ENCODE measurements at regions not wholly inside any gene's neighbourhood (a gene's known extent, or its start where the extent isn't known, plus 50 kb on each side); places are given as distances from the start of the nearest gene placed in this dataset.

DNA sequence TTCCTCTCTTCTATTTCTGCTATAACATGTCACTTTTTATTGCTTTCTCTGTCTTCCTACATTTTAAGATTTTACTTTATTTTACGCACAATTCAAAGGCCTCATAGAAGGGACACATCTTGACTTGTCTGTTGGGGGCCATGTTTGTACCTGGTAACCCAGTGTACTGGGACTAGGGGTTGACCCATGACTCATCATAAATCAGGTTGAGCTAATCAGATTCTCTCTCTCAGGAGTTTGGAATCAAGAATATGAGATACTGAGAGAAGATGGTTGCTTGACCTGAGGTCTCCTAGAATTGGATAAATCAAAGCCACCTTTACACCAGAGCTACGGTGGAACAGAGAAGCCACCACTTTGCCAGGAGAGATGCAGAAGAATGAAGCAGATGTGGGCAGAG lies 153.0 kb downstream of the UXS1 start:
- no peak for DNase-seq

DNA sequence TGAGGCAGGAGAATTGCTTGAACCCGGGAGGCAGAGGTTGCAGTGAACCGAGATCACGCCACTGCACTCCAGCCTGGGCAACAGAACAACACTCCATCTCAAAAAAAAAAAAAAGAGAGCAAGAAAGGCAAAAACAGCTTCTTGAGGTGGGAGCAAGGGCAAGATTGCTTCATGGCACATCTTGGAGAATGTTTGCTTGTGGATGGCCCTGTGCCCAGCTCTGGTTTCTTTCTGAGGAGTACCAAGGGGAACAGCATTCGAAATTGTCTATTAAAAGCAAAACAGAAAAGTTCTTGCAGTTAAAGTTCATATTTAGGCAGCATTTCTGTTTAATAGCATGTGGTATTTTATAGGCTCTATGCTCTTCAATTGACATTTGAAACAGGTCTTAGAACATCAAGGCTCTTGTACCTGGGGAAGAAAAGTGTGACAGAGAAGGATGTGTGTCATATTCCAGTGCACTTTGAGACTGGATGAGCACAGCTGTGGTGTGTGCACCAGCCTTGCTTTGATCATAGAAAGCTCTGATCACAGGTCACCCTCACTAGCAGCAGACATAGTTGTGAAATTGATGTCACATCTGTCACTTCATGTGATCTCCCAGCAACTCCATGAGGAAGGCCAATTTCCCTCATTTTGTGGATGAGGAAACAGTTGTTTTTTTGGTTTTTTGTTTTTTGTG lies 154.3 kb downstream of the UXS1 start:
- DNase-seq = no peak

DNA sequence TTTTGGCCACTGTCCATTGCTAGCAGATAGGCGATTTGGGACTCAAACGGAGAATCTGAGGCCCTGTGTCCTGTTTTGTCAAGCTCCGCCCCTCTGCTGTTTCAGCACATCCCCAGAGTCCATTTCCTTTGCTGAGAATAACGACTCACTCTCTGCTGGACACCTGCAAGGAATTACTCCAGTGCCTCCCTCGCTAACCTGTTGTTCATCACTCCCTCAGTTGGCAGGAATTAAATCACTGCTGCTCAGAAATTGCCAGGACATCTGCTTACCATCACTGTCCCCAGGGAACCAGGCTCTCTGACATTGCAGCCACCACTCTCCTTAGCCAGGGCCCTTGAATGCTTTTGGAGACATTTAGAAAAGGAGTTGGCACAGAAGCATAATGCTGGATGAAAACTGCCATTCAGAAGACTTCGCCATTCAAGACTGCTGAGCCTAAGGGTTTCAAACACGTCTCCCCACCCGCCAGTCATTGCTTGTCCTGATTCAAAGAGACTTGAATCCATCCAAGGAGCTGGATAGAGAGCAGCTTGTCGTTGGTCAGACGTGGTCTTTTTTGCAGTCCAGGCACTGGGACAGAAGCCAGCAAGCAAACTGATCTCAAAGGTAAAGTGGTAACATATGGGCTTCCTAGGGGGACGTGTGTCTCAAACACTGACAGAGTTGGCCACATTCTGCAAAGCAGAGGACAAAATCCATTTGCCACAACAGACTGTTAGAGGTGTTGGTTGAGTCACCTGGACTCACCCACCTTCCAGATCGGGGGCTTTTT lies 155.3 kb downstream of the UXS1 start:
- no peak for DNase-seq

DNA sequence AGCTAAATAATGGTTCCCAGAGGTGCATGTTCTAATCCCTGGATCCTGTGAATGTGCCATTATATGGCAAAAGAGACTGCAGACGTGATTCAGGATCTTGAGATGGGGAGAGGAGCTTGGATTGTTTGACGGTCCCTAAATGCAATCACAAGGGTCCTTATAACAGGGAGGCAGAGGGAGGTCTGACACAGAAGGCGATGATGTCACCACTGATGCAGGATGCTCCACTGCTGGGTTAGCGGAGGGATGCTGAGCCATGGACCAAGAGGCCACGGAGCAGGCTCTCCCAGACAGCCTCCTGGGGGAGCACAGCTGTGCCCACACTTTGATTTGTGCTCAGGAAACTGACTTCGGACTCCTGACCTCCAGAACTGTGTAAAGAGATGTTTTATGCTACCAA lies 156.2 kb downstream of the UXS1 start:
- DNase-seq = no peak

DNA sequence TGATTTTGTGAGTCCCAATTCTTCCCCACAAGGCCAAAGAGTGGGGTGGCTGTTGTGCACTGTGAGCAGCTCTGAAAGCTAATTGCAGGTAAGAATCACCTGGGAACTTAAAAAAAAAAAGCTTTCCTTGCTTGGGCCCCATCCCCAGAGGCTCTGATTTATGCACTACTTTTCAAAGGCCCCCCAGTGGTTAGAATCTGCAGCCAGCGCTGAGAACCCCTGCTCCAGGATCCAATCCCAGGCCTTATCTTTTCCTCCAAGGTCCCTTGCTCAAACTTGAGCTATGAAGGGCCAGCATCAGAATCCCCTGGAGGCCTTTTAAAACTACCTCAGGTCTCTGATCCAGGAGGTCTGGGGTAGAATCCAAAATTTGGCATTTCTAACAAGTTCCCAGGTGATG lies 156.8 kb downstream of the UXS1 start:
- DNase-seq = no peak

DNA sequence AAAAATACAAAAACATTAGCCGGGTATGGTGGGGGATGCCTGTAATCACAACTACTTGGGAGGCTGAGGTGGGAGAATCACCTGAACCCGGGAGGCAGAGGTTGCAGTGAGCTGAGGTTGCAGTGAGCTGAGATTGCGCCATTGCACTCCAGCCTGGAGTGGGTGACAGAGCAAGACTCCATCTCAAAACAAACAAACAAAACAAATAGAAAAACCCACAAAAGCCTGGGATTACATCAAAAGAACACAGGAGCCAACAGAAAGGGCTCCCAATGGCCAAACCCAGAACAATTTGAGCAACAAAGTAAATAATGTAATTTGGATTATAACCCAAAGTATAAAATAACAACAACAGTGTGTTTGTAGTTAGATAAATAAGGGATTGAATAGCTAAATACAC lies 159.8 kb downstream of the UXS1 start:
- DNase-seq = peak; percentile 2

DNA sequence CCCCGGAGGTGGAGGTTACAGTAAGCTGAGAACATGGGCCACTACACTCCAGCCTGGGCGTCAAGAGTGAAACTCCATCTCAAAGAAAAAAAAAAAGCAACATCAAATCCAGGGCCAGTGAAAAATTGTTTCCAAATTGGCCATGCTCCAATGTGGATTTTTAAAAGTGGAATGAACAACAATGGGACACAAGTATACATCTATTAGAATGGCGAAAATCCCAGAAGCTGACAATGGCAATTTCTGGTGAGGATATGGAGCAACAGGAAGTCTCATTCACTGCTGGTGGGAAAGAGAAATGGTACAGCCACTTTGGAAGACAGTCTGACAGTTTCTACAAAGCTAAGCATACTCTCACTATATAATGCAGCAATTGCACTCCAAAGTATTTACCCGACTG lies 161.4 kb downstream of the UXS1 start:
- no peak for DNase-seq

DNA sequence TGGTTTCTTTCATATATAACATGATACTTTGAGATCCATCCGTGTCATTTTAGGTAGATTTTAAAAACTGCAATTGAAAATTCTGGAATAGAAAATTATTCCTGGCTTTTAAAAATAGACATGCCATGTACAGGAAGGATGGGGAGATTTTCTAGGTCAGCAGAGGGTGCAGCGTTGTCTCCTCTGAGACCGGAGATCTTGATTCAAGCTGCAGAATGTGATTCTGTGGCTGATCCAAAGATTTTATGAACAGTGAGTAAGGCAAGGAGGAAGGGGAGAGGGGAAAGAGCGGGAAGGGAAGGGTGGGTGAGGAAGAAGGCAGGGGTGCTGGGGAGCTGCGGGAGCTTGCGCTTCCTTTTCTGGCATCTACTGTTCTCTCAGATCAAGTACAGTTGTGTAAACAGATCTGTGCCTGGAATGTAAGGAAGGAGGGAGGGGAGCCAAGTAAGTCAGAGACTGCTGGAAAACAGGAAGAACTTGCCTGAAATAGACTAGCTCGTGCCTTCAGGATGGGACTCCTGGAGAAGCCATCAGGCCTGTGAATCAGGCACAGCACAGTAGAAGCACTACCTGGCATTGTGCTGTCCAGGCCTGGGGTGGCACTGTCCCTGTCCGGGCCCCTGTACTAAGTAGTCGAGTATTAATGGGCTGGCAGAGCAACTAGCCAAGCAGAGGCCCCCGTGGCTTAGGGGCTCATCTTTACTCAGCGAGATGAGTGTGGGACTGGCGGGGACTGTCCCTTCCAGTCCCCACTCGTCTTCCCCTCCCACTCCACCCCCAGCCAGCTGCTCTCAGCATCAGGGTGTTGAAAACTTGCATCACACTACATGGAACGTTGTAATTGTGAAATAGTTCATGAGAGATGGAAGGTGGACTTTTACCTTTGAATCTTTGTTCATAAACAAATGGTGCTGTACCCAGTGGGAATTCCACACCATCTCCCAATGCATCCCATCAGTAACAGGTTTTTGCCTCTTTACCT lies 163.5 kb downstream of the UXS1 start:
- no peak for DNase-seq

DNA sequence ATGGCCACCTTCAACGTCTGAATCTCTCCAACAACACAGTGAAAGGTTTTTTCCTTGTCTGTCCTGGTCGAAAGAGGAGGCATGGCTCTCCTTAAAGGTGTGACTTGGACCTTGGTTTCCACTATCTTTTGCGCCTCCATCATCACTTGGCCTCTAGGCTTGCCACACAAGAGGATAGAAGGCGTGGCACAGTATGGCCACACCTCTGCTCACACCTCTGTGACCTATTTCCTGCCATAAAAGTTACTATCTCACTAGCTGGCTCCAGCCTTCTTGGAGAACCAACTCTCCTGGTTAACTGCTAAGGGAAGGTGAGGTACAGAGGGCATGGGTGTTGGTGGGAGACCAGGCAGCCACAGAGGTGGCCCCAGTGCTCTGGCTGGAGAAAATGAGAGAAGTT lies 165.9 kb downstream of the UXS1 start:
- DNase-seq = no peak

DNA sequence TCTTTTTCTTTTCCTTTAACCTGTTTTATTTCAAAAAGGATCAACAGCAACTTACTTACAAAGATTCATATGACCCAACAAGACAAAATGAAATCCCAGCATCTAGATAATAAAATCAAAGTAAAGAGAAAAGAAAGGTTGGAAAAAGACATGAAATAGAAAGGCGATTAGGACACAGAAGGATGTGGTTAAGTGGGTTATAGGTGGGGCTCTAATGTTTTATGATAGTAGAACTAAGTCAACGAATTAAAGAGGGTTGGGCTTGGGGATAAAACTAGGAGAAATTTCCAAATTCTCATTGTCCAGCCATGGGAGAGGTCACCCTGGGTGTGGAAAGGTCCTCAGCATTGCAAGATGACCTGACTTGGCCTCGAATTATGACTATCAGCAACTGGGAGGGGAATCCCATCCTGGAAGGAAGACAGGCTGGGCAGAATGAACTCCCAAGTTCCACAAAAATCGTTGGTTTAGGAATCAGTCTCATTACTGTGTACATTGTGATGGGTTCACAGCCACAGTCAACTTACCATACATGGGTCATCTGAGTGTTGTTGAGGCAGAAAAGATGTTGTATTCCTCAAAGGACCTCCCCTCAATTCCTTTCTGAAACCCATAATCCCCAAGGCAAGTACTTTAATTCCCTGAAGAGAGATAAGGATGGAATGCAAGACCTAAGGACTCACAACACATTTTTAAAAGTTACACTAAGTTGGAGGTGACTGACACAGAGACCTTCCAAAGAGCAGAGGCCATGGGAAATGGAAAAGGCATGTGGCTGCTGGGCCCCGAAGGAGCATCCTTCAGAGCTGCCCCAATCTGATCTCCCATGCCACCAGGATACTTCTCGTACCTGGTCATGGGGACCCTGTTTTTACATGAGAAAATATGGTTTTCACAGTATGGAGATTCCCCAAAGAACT lies 167.6 kb downstream of the UXS1 start:
- DNase-seq = no peak

DNA sequence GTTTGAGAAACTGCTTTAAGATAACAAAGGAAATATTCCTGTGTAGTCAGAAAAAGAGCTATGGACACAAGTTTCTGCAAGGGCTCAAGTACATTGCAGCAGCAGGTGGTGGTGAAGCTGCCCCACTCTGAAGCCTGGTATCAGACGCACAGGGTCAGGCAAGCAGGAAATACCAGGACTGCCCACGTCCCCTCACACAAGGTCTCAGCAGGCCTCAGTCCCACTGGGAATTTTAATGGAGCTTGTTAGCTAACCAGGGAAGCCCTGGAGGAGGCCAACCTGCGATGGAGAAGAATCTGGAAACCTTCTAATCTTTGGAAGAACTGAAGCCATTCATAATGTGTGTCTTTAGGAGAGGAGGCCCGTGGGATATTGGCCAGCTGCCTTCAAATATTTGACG lies 168.3 kb downstream of the UXS1 start:
- DNase-seq = no peak

DNA sequence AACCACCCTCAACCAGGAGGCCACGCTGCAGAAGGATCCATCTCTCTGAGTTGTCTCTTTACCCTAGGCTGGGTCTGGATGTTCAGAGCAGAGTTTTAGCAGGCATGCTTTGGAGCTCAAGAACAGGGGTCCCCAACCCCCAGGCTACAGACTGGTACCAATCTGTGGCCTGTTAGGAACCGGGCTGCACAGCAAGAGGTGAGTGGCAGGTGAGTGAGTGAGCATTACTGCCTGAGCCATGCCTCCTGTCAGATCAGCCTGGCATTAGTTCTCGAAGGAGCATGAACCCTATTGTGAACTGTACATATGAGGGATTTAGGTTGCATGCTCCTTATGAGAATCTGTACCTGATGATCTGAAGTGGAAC lies 172.5 kb downstream of the UXS1 start:
- DNase-seq = no peak

DNA sequence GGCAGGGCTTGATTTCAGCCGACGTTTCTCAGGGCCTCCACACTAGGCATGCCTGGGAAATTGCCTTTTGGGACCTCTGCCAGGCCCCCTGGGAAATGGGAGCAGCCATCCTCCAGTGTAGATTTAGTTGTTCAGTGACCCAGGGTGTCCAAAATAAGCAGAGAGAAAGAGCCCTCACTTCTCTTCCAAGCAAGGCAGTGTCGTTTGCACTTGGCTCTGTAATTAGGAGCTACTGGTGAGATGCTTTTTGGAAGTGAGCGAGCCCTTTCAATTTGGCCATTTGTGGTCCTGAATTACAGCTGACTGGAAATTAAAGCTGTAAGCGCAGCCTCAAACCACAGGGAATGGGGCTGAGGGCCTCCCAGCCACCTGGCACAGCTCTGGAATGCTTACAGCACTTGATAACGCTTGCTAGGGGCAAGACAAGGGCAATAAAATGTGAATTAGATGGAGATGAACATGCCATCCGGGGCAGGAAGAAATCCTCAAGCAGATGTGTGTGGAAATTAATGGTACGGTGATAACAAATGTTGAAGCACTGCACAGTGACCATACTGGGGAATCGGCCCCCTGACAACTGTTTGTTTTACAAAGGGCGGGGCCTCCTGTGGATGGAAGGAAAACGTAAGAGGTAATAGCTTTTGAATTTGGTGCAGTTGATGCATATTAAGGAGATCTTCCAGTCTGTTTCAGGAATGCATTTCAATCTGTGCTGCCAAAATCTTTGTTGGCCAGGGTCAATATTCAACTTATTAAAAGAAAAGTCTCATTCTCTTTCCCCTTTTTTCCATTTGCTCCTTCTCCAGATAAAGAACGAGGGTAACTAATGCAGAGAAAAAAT lies 173.1 kb downstream of the UXS1 start:
- peak; percentile 70 for DNase-seq

DNA sequence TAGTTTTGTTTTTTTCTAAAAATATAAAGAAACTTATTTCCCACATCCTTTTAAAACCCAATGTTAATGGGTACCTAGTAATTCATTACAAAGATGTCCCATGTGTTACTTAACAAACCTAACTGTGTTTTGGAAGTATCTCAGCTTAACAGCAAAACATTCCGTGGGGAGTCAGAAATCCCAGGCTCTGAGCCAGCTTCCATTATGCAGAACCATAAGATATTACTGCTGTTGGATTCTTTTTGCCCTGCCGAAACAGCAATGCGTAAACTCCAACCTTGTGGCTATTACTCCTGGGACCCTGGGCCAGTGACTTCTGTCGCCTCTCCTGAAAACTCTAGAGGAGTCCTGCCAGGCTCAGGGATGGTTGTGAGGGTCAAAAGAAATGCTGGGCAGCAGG lies 174.1 kb downstream of the UXS1 start:
- no peak for DNase-seq

DNA sequence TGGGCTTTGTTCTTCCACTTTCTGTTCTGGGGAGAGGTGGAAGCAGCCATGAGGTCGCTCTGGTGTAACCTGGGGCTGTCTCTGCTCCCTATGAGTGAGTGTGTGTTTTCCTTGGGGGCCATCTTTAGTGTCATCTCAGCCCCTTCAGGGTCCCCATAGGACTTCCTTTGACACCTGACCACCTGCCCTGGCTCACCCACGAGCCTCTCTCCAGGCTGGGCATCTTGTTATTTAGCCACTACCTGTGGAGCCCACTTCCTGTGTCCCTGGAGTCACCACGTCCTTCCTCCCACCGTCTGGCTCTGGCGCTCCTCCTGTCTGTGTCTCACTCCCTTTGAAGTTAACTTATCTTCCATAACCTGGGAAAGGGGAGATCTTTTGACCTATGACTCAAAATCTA lies 176.0 kb downstream of the UXS1 start:
- DNase-seq = no peak

DNA sequence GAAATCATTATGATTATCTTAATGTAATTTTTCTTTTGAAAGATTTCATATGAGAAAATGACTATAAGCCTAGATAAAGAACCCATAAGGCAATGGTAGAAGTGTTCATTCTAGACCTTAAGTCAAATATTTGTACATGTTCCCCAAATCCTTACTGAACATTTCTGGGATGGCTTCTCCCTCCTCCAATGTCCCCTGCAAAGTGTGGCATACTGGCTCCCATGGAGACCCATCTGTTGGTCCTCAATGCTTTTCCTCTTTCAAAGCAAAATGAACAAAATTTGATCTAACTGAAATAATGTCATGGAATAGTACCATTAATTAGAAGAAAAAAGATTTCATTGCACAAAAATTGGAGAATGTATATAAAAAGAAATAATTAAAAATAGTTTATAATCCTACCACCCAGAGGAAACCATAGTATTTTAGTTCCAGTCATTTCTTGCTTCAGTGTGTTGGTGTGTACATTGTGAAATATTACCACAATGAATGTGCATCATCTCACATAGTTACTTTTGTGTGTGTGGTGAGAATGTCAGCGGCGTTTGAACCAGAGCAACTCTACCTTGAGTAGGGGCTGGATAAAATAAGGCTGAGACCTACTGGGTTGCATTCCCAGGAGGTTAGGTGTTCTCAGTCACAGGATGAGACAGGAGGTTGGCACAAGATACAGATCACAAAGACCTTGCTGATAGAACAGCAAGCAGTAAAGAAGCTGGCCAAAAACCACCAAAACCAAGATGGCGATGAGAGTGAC lies 181.3 kb downstream of the UXS1 start:
- no peak for DNase-seq

DNA sequence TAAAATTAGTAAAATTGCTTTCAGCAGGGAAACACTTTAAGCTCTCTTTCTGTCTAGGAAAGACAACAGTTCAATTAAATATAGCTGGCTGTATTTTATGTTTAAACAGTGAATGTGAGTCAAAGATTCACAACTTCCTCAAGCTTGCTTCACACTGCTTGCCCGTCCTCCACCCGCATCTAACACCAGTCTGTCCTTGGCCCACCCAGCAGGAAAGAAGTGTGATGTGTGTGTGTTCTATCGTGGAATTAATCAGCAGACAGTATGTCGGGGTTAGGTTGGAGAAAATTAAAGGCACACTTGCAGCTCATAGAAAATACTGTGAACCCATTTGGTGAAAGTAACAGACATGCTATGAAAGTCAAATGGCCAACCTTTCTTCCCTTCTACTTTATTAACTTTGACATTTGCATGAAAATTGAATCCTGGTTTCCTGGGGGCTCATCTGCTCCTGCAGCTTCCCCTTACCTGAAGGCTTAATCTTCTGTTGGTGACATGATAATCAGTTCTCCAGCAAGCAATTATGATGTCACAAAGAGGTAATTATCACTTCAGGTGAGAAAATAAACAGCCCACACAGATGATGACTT lies 182.0 kb downstream of the UXS1 start:
- no peak for DNase-seq

DNA sequence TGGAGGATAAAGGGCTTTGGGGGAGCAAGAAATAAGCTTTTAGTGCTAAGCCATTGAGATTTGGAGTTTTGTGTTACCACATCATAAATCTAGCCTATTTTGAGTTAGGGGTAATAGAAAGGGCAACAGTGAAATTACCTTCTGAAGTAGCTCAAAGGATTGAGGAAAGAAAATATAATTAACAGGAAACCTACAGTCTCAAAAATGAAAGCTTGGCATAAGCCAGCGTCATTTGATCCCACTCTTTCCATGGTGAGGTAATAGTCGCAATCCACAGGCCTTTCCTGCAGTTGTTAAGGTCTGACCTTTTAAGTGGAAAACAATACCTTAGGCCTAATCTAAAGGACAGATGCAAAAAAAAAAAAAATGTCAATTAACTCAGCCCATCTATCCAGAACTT lies 182.7 kb downstream of the UXS1 start:
- no peak for DNase-seq

DNA sequence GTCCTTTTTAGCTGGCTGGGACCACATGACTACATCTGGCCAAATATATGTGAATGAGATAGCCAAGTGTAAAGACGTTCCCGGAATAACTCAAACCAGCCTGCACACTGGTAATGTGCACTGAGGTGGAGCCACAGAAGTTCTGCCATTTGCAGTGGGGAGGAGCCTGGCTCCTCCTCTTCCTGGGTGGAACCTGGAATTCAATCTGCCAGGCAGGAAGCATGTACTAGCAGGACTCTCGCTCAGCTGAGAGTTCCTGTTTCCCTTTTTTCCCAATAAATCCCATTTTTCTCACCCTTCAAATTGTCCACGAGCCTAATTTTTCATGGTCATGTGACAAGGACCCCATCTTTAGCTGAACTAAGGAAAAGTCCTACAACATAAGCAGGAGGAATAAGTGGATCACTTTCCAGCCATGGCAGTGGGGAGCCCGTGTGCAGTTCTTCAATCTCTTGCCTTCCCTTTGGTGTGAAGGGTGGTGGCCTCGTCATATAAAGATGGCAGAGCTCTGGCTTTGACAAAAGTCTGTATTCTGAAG lies 183.2 kb downstream of the UXS1 start:
- no peak for DNase-seq

DNA sequence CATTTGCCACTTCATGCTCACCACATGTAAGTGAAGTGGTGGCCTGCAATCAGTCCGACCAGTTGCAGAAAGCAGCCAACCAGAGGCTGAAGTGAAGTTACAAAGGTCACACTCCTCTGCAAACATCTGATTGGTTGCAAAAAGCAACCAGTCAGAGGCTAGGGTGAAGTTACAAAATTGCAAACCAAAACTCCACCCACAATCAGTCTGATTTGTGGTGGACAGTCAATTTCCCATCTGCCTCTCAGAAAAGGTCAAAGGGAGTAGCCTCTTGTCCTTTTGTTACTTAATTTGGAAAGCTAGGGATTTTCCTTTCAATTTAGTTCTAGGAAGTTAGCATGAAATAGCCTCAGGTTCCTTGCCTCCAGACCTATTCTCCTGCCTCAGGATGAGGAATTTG lies 185.0 kb downstream of the UXS1 start:
- DNase-seq = no peak

Data from NCI-H345 (cell line).